ENCODE measurements at regions not wholly inside any gene's neighbourhood (a gene's known extent, or its start where the extent isn't known, plus 50 kb on each side); places are given as distances from the start of the nearest gene placed in this dataset.
"Not testable (repeated sequence)": the region's sequence is repeated elsewhere in the genome, so short reads cannot be mapped to it uniquely, and the experiment has no call there.

- Histone ChIP-seq H3K27me3 (no peaks in the 10 kb centered on the region), H3K27ac (no peak overlapping the region), H3K4me3 (no peak overlapping the region), H3K36me3 (no peaks in the 10 kb centered on the region), H3K9me3 (no peaks in the 10 kb centered on the region), H3K4me1 (no peaks in the 10 kb centered on the region)
- ATAC-seq, result no peak
- no peak for TF ChIP-seq POLR2A (IDR thresholded peaks at IDR 0.05)
- no peak for TF ChIP-seq POLR2AphosphoS5 (IDR thresholded peaks at IDR 0.05)
- TF ChIP-seq EP300 (IDR thresholded peaks at IDR 0.05), result no peak
- TF ChIP-seq CTCF (IDR thresholded peaks at IDR 0.05), result no peak
- WGBS, 2 donors (ENCODE audit: low coverage in 1 of 2), result 17 to 50% methylated on average over 2 of the region's 3 CpGs
These were observed 322.1 kb upstream of the TMPRSS15 start for GRCh38 chr21:18725653-18726052.

- no peaks in the 10 kb centered on the region for H3K36me3 ChIP-seq
- H3K4me3 ChIP-seq, result no peak overlapping the region
- no peak overlapping the region for H3K27ac ChIP-seq
- 75 to 79% methylated on average over 5 of the region's 5 CpGs for WGBS, 2 donors (ENCODE audit: low coverage in 1 of 2)
- H3K27me3 ChIP-seq, result no peaks in the 10 kb centered on the region
- ATAC-seq, result no peak
- no peaks in the 10 kb centered on the region for H3K9me3 ChIP-seq
- no peaks in the 10 kb centered on the region for H3K4me1 ChIP-seq
- no peak for TF ChIP-seq POLR2A (IDR thresholded peaks at IDR 0.05)
- no peak for TF ChIP-seq POLR2AphosphoS5 (IDR thresholded peaks at IDR 0.05)
- TF ChIP-seq EP300 (IDR thresholded peaks at IDR 0.05), result no peak
- TF ChIP-seq CTCF (IDR thresholded peaks at IDR 0.05), result no peak
These were observed 338.4 kb upstream of the TMPRSS15 start for GRCh38 chr21:18741954-18742353.

- 70 to 73% methylated on average over 1 of the region's 1 CpG for whole genome bisulfite sequencing, 2 donors (ENCODE audit: low coverage in 1 of 2)
- Histone ChIP-seq H3K4me1 (no peaks in the 10 kb centered on the region), H3K9me3 (no peaks in the 10 kb centered on the region), H3K27ac (no peak overlapping the region), H3K4me3 (no peak overlapping the region), H3K36me3 (no peaks in the 10 kb centered on the region), H3K27me3 (no peaks in the 10 kb centered on the region)
- TF ChIP-seq POLR2A (IDR thresholded peaks at IDR 0.05), result no peak
- TF ChIP-seq EP300 (IDR thresholded peaks at IDR 0.05), result no peak
- no peak for TF ChIP-seq CTCF (IDR thresholded peaks at IDR 0.05)
- no peak for TF ChIP-seq POLR2AphosphoS5 (IDR thresholded peaks at IDR 0.05)
- no peak for ATAC-seq
These were observed 339.9 kb upstream of the TMPRSS15 start for GRCh38 chr21:18743531-18743930.

- no peaks in the 10 kb centered on the region for H3K4me1 ChIP-seq
- no peaks in the 10 kb centered on the region for H3K9me3 ChIP-seq
- TF ChIP-seq EP300 (IDR thresholded peaks at IDR 0.05), result no peak
- no peak for TF ChIP-seq POLR2AphosphoS5 (IDR thresholded peaks at IDR 0.05)
- no peak for TF ChIP-seq POLR2A (IDR thresholded peaks at IDR 0.05)
- no peak for TF ChIP-seq CTCF (IDR thresholded peaks at IDR 0.05)
- H3K36me3 ChIP-seq, result no peaks in the 10 kb centered on the region
- 7 to 40% methylated on average over 1 to 2 of the region's 2 CpGs for WGBS, 2 donors (ENCODE audit: low coverage in 1 of 2)
- H3K27me3 ChIP-seq, result no peaks in the 10 kb centered on the region
- H3K4me3 ChIP-seq, result no peak overlapping the region
- ATAC-seq, result no peak
- no peak overlapping the region for H3K27ac ChIP-seq
These were observed 341.3 kb upstream of the TMPRSS15 start for GRCh38 chr21:18744840-18745239.

GRCh38 chr21:18752894-18753293 is 349.3 kb upstream of the TMPRSS15 start:
- H3K9me3 ChIP-seq, H3K4me1 ChIP-seq, H3K27ac ChIP-seq, H3K36me3 ChIP-seq, ATAC-seq, H3K27me3 ChIP-seq, H3K4me3 ChIP-seq: not testable (repeated sequence)
- 90 to 100% methylated on average over 1 to 3 of the region's 15 CpGs for WGBS, 2 donors (ENCODE audit: low coverage in 1 of 2)

GRCh38 chr21:18756272-18756671 is 352.7 kb upstream of the TMPRSS15 start:
- 74% methylated on average over 3 of the region's 4 CpGs; no CpG with 5 or more reads in 1 of the 2 donors for WGBS, 2 donors (ENCODE audit: low coverage in 1 of 2)
- not testable (repeated sequence) for H3K9me3 ChIP-seq, H3K4me1 ChIP-seq, H3K27me3 ChIP-seq, H3K27ac ChIP-seq, H3K36me3 ChIP-seq, H3K4me3 ChIP-seq, ATAC-seq

Data from gastroesophageal sphincter (tissue), 4 donors.